HEK293T (cell line): ENCODE measurements at regions not wholly inside any gene's neighbourhood (a gene's known extent, or its start where the extent isn't known, plus 50 kb on each side); places are given as distances from the start of the nearest gene placed in this dataset.

Experiments
- BHLHE40 ChIP-seq: fragments of 450-650 bp; IDR thresholded peaks from 2 replicates; pipeline ENCODE4 v1.6.1; 2016; ENCODE audit warnings: mild to moderate bottlenecking, moderate library complexity, borderline replicate concordance
- FOXA1 ChIP-seq: fragments of 450-650 bp; IDR thresholded peaks from 2 replicates; pipeline ENCODE4 v1.6.1; 2016; ENCODE audit warnings: mild to moderate bottlenecking
- FOXK2 ChIP-seq: fragments of 450-650 bp; IDR thresholded peaks from 2 replicates; pipeline ENCODE4 v1.6.1; 2016; ENCODE audit warnings: mild to moderate bottlenecking
- FOXM1 ChIP-seq: fragments of 450-650 bp; IDR thresholded peaks from 2 replicates; pipeline ENCODE4 v1.6.1; 2017; ENCODE audit warnings: mild to moderate bottlenecking, borderline replicate concordance

- no peak for TF ChIP-seq BHLHE40
- TF ChIP-seq FOXK2: no peak
- TF ChIP-seq FOXM1: no peak
- no peak for TF ChIP-seq FOXA1
Observed at GRCh38 chr22:47598864-47599263, 836.4 kb downstream of the TBC1D22A start.
